Stimulated activated CD4-positive, alpha-beta T cell treated with anti-CD3 and anti-CD28 coated beads, Interleukin-1b, Interleukin-23, amount 100 ng/mL, for 48 hours (primary cell): ENCODE measurements at regions not wholly inside any gene's neighbourhood (a gene's known extent, or its start where the extent isn't known, plus 50 kb on each side); places are given as distances from the start of the nearest gene placed in this dataset.

Source experiments
- DNase-seq: peaks from one replicate; pipeline ENCODE4 v3.0.0-alpha.2; 2020

- DNase-seq: no peak
These were observed 543.6 kb downstream of the FOXG1 start for GRCh38 chr14:29310210-29310609.

GRCh38 chr14:29310757-29311156 is 544.2 kb downstream of the FOXG1 start:
- no peak for DNase-seq

GRCh38 chr14:29311983-29312382 is 545.4 kb downstream of the FOXG1 start:
- DNase-seq: no peak

GRCh38 chr14:29316936-29317335 is 550.3 kb downstream of the FOXG1 start:
- DNase-seq: no peak

- no peak for DNase-seq
These were observed 550.8 kb downstream of the FOXG1 start for GRCh38 chr14:29317423-29317822.

- no peak for DNase-seq
These were observed 553.7 kb downstream of the FOXG1 start for GRCh38 chr14:29320286-29320685.

GRCh38 chr14:29321646-29322045 is 555.1 kb downstream of the FOXG1 start:
- DNase-seq: no peak

GRCh38 chr14:29339494-29340172 is 573.0 kb downstream of the FOXG1 start:
- no peak for DNase-seq

GRCh38 chr14:29348504-29348903 is 579.1 kb downstream of the PRKD1 start:
- DNase-seq: no peak

GRCh38 chr14:29350496-29350895 is 577.2 kb downstream of the PRKD1 start:
- no peak for DNase-seq

GRCh38 chr14:29351996-29352705 is 575.5 kb downstream of the PRKD1 start:
- DNase-seq: no peak

GRCh38 chr14:29352706-29353080 is 575.0 kb downstream of the PRKD1 start:
- DNase-seq: no peak

GRCh38 chr14:29353513-29353912 is 574.1 kb downstream of the PRKD1 start:
- DNase-seq: no peak

GRCh38 chr14:29354486-29354885 is 573.2 kb downstream of the PRKD1 start:
- DNase-seq: no peak

- DNase-seq: no peak
These were observed 572.3 kb downstream of the PRKD1 start for GRCh38 chr14:29355331-29355730.

GRCh38 chr14:29355846-29356245 is 571.8 kb downstream of the PRKD1 start:
- DNase-seq: no peak

GRCh38 chr14:29360656-29361055 is 567.0 kb downstream of the PRKD1 start:
- no peak for DNase-seq

- no peak for DNase-seq
These were observed 557.6 kb downstream of the PRKD1 start for GRCh38 chr14:29370024-29370423.

GRCh38 chr14:29376237-29376636 is 551.4 kb downstream of the PRKD1 start:
- DNase-seq: no peak

- DNase-seq: no peak
These were observed 546.8 kb downstream of the PRKD1 start for GRCh38 chr14:29380826-29381225.

GRCh38 chr14:29388571-29388970 is 539.1 kb downstream of the PRKD1 start:
- DNase-seq: no peak

GRCh38 chr14:29390081-29390832 is 537.4 kb downstream of the PRKD1 start:
- DNase-seq: no peak

GRCh38 chr14:29391231-29391630 is 536.4 kb downstream of the PRKD1 start:
- DNase-seq: no peak

GRCh38 chr14:29391801-29392200 is 535.8 kb downstream of the PRKD1 start:
- no peak for DNase-seq
